H1 (cell line): ENCODE measurements at regions not wholly inside any gene's neighbourhood (a gene's known extent, or its start where the extent isn't known, plus 50 kb on each side); places are given as distances from the start of the nearest gene placed in this dataset.

Experiments
- GABPA ChIP-seq: IDR thresholded peaks from 2 replicates; pipeline ENCODE4 v1.6.1; 2011; ENCODE audit warnings: mild to moderate bottlenecking, low read length, moderate library complexity, borderline replicate concordance; ENCODE audit not compliant: insufficient read depth
- HDAC6 ChIP-seq: IDR thresholded peaks from one replicate; pipeline ENCODE4 v1.7.1; 2012; ENCODE audit warnings: low read depth, mild to moderate bottlenecking, inconsistent platforms, low read length, moderate library complexity
- POLR2A ChIP-seq, 2 experiments: IDR thresholded peaks; 1 replicate in 1 of 2; 2 replicates in 1 of 2; pipeline ENCODE4 v1.6.1; 2011; ENCODE audit warnings: low read depth in 2 of 2, low read length in 2 of 2, mild to moderate bottlenecking in 2 of 2; ENCODE audit errors: control extremely low read depth in 1 of 2
- SUZ12 ChIP-seq: fragments of 200-600 bp; sonication (generic); IDR thresholded peaks from 2 replicates; pipeline ENCODE4 v1.6.1; 2012; ENCODE audit warnings: mild to moderate bottlenecking, inconsistent platforms, low read length, moderate library complexity, mixed read lengths
- TF ChIP-seq, protein P1 (sequence below), 3 experiments: IDR thresholded peaks; 1 replicate in 2 of 3; 2 replicates in 1 of 3; pipeline versions ENCODE4 v1.5.1 to v1.6.1; 2011; ENCODE audit warnings: low read length in 3 of 3, mild to moderate bottlenecking in 3 of 3, inconsistent platforms in 2 of 3, low read depth in 1 of 3, moderate library complexity in 1 of 3; ENCODE audit not compliant: insufficient read depth in 1 of 3; ENCODE audit errors: control extremely low read depth in 1 of 3

DNA sequence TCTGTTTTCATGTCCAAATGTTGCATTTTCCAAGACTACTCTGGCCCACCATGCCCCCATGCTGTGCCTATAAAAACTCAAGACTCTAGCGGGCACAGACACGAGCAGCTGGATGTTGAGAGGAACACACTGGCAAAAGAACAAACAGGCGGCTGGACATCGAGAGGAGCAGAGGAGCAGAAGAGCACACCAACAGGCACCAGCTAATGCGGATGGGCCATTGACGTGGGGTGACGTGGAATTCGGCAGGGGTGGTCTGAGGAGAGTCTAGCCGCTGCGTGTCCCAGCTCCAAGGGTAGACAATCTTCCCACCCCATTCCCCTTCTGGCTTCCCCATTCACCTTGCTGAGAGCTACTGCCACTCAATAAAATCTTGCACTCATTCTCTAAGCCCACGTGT, 54.4 kb upstream of the SMIM30 start:
- TF ChIP-seq POLR2A (IDR thresholded peaks at IDR 0.05; ENCODE audit: control extremely low read depth in 1 of 2, low read depth in 2 of 2, low read length in 2 of 2) (no peak), SUZ12 (no peak), HDAC6 (no peak), GABPA (no peak)
- TF ChIP-seq, protein P1, sequence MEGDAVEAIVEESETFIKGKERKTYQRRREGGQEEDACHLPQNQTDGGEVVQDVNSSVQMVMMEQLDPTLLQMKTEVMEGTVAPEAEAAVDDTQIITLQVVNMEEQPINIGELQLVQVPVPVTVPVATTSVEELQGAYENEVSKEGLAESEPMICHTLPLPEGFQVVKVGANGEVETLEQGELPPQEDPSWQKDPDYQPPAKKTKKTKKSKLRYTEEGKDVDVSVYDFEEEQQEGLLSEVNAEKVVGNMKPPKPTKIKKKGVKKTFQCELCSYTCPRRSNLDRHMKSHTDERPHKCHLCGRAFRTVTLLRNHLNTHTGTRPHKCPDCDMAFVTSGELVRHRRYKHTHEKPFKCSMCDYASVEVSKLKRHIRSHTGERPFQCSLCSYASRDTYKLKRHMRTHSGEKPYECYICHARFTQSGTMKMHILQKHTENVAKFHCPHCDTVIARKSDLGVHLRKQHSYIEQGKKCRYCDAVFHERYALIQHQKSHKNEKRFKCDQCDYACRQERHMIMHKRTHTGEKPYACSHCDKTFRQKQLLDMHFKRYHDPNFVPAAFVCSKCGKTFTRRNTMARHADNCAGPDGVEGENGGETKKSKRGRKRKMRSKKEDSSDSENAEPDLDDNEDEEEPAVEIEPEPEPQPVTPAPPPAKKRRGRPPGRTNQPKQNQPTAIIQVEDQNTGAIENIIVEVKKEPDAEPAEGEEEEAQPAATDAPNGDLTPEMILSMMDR (IDR thresholded peaks at IDR 0.05; ENCODE audit: control extremely low read depth in 1 of 3, insufficient read depth in 1 of 3, low read depth in 1 of 3, low read length in 3 of 3), result no peak
